ELF-1 (cell line): ENCODE measurements at regions not wholly inside any gene's neighbourhood (a gene's known extent, or its start where the extent isn't known, plus 50 kb on each side); places are given as distances from the start of the nearest gene placed in this dataset.
"Not testable (repeated sequence)": the region's sequence is repeated elsewhere in the genome, so short reads cannot be mapped to it uniquely, and the experiment has no call there.

ENCODE experiments used
- DNase-seq: peaks from one replicate; pipeline ENCODE4 v3.0.0-alpha.2; 2016; ENCODE audit warnings: low read depth, low spot score

- no peak for DNase-seq
Observed at GRCh38 chr2:167686691-167687090, 560.7 kb downstream of the STK39 start.

GRCh38 chr2:167681234-167682015 is 566.0 kb downstream of the STK39 start:
- DNase-seq = no peak

DNA sequence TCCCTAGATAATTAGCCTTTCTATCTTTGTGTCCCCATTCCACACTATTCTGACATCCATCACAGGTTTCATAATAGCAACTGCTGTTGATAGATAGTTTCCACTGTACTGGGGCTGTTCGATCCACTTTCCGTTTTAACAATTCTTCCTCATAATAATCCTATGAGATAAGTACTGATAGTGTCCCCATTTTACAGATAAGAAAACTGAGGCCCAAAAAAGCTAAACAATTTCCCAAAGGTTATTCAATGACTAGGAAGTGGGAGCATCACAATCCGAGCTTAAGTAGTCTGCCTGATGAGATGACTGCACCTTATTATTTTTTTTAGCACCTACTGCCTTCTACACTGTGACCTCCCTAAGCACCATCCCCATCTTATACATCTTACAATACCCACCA is 569.2 kb downstream of the STK39 start:
- no peak for DNase-seq

DNA sequence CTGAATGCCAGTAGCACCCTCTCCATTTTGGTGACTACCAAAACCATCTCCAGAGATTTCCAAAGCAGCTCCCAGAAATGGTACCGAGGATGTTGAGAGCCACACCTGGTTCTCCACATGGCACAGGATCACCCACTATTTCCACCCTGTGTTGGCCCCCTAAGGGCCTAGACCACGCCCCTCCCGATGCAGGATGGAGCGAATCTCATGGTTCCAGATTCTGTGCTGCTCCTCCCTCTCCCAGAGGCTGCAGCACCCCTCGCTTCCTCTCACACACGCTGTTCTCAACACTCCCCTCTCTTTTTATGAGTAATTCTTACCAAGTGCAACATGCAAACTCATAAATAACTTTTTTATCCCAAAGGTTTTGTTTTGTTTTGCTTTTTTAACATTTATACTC is 571.5 kb downstream of the STK39 start:
- DNase-seq = no peak

DNA sequence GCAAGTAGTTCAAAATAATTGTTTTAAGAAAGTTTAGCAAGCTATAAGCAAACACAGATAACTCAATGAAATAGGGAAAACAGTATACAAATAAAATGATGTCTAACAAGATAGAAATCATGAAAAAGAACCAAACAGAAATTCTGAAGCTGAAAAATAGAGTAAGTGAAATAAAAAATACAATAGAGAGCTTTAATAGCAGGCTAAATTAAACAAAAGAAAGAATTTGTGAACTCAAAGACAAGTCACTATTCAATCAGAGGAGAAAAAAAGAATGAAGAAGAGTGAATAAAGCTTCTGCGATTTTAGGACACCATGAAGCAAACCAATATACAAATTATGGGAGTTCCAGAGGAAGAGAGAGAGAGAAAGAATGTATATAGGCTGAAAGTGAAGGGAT is 576.8 kb downstream of the STK39 start:
- no peak for DNase-seq

DNA sequence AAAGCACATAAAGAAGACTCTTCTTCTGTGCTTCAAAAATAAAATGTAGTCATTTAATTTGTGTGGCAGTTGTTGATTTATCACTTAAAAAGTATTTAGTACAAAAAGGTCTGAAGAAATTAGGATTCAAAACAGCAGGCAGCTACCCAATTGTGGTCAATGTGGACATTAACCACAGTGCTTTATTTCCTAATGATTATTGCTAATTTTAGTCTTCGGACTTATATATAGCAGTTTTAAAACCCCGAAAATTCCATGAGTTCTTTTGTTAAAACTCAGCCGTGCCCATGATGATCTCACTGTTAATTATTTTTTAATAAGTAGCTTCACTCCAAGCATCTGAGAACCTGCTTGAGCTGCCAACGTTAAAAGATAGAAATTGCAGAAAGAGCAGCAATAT is 594.3 kb downstream of the STK39 start:
- no peak for DNase-seq

- DNase-seq = no peak
Observed at GRCh38 chr2:167652401-167652800, 595.0 kb downstream of the STK39 start.

DNA sequence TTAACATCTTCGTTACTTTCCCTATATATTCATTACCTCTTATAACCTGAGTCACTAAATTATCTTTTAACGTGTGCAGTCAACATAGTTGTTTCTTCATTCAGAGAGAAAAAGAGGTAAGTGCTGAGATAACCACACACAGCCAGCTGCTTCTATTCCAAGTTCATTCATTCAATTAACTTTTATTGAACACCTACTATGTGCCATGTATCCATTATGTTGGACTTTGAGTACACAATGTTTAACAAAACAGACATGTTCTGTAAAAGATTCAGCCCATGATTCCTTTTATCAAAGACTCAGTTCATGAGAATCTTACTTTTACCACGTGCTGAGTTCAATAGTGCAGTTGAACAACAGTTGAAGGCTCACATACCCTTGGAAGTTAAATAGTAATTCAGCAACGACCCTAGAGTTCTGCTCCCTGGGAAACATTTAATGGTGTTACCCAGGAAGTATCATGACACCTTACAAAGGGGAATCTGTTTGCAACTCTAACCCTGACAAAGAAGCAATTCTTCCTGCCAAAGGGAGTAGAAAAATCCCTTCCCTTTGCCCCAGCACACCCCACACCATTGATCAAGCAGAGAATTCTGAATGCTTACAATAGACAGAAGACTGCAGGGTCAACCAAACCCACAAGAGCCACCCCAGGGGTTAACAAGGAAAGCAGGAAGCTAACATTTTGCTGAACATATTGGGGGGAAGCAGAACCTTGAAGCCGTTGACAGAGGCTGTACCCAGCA is 595.8 kb downstream of the STK39 start:
- no peak for DNase-seq

DNA sequence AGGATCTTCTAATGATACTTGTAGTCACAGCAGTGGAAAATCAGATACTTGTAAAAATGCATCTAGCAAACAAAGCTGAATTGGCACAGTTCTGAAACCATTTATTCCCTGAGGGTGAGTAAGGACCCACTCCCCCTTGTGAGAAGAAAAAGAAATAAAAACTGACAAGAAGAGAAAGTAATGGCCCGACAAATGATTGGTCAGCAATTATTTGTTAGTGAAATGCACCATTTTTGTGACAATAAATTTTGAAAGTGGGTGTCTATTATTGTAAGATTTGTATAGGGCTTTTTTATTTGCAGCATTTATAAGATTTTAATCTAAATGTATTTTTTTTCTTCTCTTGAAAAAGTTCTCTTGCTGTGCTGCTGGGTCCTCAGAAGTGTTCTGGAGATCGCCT is 600.8 kb downstream of the STK39 start:
- no peak for DNase-seq

GRCh38 chr2:167640096-167640495 is 607.3 kb downstream of the STK39 start:
- DNase-seq = no peak

DNA sequence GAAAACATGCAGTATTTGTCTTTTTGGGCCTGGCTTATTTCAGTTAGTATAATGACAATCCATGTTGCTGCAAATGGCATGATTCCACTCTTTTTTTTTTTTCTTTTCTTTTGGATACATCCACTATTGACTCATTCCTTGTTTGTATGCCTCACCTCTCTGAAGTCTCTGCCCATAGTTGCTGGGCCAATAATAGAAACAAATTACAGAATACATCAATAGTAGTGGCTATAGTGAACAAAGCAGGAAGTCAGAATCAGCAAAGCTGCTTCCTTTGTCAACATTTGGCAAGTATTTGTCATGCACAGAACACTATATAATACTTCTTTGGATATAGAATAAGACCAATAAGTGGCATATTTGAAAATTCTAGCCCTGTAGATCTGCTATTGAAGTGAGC is 609.7 kb downstream of the STK39 start:
- no peak for DNase-seq

DNA sequence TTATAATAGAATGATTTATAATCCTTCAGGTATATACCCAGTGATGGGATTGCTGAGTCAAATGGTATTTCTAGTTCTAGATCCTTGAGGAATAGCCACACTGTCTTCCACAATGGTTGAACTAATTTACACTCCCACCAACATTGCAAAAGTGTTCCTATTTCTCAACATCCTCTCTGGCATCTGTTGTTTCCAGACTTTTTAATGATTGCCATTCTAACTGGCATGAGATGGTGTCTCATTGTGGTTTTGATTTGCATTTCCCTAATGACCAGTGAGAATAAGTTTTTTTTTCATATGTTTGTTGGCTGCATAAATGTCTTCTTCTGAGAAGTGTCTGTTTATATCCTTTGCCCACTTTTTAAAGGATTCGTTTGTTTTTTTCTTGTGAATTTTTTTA is 615.1 kb downstream of the STK39 start:
- not testable (repeated sequence) for DNase-seq

DNA sequence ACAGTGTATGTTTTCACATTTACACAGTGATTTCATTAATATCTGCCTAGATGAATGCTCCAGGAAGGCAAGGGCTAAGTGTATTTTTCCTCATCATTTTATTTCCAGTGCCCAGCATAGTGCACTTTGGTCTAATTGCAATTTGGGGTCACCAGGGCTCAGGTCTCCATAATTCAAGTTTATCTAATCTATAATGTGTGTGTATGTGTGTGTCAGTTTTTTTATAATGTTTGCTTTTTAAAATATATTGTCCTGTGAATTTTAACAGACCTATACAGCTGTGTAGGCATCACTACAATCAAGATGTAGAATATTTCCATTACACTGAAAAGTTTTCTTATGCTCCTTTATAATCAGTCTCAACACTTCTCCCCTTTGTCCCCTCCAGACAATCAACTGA is 620.4 kb downstream of the STK39 start:
- DNase-seq = no peak

DNA sequence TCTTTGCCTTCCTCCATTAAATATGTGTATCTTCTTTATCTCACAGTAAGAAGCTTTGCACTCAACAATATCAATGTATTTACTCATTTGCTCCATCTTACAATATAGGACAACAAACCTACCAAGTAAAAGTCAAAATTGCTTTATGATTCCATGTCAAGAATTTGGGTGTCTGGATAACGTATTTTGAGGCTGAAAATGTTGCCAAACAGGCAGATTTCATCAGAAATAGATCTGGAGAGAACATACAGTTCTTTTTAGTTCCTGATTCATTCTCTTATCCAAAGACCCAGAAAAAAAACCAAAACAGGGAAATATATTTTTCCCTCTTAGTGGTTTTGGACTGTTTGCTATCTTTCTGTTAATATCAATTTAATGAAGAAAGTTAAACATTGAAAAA is 621.1 kb downstream of the STK39 start:
- DNase-seq = no peak

GRCh38 chr2:167616997-167617396 is 630.4 kb downstream of the STK39 start:
- no peak for DNase-seq

DNA sequence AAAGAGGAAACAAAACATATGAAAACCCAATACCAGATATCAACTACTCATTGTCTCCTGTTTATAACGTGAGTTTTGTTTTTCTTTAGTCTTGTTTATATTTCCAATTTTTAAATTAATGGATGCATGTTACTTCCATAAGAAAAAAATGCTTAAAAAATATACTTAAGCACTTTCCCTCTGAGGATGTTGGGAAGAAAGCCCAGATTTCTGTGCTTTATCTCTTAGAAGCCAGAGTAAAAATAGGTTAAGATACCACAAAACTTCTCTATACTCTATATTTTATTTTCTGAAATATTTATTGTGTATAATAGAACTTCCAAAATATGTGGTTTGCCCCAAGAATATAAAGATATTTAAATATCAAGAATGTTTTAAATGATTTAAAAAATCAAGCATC is 633.9 kb downstream of the STK39 start:
- no peak for DNase-seq

- no peak for DNase-seq
Observed at GRCh38 chr2:167608487-167608886, 638.9 kb downstream of the STK39 start.

DNA sequence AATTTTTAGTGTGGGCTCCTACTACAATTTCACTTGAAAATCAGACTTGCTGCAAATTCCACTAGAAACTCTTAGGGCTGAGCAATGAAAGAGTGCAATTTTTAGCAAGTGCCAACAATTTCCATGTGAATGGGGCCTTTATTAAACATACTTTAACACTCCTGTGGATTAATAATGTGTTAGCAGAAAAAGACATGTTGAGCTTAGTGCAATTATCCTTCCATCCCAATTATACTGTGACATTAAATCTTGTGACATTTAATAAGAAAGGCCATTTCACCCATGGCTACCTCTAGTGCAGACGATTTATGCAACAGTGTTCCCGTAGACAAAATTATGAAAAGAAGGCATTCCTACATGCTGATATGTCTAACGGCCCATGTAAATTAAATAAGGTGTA is 639.7 kb downstream of the STK39 start:
- DNase-seq = no peak

DNA sequence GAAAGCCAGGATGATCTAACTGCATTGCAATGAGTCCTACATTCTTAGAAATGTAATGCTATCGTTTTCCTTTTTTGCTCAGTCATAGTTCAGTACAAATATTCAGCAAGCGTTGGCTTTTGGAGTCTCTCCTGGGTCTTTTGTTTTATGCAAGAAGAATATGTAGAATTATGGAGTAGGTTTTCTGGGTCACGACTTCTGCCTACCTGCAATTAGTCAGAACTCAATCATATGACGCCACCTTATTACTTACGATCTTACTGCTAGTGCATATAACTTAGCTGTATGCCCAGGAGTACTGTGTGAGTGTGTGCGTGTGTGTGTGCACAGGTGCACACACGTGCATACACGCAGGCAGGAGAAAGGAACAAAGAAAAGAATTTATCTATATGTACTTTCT is 640.2 kb downstream of the STK39 start:
- DNase-seq = no peak

DNA sequence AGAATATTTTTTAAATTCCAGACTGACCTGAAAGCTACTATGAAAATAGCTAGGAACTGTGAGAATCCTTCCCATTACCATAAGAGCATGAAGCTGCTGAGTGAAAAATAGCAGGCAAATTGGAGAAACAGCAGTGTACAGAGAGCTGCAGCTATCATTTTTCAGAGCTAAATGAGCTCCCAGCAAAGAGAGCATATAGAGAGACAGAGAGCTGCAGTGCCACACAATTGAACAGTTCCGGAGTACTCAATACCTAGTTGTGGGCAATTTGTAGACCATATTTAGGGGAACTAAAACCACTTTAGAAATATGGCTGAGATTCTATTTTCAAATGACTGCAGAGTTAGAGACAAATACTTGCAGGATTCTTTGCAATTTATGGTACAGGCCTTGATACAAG is 645.3 kb downstream of the STK39 start:
- no peak for DNase-seq

DNA sequence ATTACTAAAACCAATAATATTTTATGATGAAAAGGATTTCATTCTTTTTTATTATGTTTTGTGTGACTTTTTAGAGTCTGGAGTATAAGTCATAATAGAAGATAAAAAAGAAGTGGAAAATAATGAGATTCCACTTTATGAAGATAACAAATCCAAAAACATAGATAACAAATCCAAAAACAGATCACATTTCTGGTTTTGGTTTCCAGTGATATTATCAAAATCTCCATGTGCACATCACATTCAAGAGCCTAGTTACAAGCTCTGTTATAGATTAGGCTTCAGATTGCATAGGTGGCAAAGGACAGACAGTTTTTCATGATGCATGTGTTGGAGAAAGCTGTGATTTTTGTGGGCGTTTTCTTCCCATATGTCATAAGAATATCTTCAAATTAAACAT is 648.2 kb downstream of the STK39 start:
- no peak for DNase-seq

GRCh38 chr2:167595839-167596471 is 651.4 kb downstream of the STK39 start:
- DNase-seq = no peak

DNA sequence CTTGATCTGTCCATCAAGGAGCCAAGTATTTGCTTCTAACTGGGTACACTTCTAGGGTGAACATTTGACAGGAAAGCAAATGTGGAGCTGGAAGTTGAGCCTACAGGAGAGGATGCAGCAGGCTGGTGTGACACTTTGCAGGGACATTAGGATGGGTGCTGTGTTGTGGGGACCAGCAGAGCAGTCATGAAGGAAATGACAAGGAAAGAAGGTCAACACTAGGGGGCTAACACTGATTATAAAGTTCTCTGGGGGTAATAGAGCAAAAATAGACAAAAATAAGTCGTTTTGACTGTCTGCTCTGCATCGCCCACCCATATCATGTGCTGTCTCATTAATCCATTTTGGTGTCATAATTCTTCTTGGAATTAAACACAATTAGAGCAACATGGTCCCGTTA is 652.4 kb downstream of the STK39 start:
- DNase-seq = no peak
